GM13977 (cell line): ENCODE measurements at regions not wholly inside any gene's neighbourhood (a gene's known extent, or its start where the extent isn't known, plus 50 kb on each side); places are given as distances from the start of the nearest gene placed in this dataset.

Source experiments
- DNase-seq: peaks from one replicate; pipeline ENCODE4 v3.0.0; 2012; ENCODE audit warnings: low spot score
- CTCF ChIP-seq: IDR thresholded peaks from 2 replicates; pipeline ENCODE4 v1.5.1; 2012; ENCODE audit warnings: mild to moderate bottlenecking, control low read depth; ENCODE audit not compliant: insufficient read depth; ENCODE audit errors: extremely low read depth, missing control alignments
- in situ Hi-C: fragments of 300-500 bp; cut with MboI; formaldehyde crosslinking; loops from one replicate; pipeline ENCODE4 v1.12.0; 2022; ENCODE audit warnings: low sequenced_read_pairs, low pct_unique_long_range_greater_than_20kb, mixed read lengths, inconsistent platforms; ENCODE audit not compliant: unreplicated experiment

DNA sequence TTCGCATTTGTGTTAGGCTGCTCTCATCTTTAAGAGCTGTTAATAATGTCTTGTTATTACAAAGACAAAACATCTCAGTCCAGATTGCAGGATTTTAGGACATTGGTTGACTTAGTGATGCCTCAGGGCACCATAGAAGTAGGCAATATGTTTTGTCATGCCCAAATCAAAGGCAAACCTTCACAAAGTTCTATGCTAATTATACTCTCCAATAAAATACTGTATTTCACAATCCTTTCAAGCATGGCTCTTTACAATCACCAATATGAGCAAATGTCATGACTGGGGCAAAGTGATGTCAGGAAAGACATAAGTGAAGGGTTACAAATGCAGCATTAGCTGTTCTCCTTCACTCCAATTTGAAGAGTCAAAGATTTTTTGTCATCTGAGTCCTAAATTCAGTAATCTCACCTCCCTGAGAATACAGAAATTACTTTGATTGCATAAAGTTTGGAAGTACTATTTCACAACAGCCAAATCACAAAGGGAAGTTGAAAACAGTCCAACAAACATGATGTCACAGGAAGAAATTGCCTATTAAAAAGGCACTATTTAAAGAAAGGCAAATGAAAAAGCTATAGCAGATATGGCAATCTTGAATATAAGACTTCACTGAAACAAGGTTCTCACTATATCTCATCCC lies 303.2 kb downstream of the PRR16 start:
- in situ Hi-C loops = no loop called here
- no peak for DNase-seq
- no peak for TF ChIP-seq CTCF

- in situ Hi-C loops = no loop called here
- no peak for TF ChIP-seq CTCF
- DNase-seq = no peak
Measured at GRCh38 chr5:120769312-120769872, 305.3 kb downstream of the PRR16 start.

DNA sequence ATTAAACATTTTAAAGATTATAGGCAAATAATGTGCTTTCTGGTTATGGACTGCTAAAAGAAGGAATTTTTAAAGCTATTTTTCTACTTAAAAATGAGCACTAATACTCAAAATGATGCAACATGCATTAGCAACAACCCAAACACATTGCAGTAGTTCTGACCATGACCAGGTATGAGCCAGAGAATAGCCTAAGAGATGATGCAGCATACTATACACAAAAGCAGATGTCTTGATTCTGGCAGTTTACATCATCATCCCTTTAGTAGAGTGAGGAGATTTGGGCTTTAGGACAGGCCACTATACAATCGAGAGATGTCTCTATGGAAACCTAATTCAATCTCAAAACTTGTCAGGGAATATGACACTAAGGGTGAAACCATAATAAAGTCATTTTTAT lies 307.1 kb downstream of the PRR16 start:
- in situ Hi-C loops = no loop called here
- DNase-seq = no peak

GRCh38 chr5:120778491-120779484 lies 314.7 kb downstream of the PRR16 start:
- in situ Hi-C loops = no loop called here
- no peak for TF ChIP-seq CTCF
- DNase-seq = no peak

More for the DNA sequence above, 307.1 kb downstream of the PRR16 start:
- TF ChIP-seq CTCF = no peak

DNA sequence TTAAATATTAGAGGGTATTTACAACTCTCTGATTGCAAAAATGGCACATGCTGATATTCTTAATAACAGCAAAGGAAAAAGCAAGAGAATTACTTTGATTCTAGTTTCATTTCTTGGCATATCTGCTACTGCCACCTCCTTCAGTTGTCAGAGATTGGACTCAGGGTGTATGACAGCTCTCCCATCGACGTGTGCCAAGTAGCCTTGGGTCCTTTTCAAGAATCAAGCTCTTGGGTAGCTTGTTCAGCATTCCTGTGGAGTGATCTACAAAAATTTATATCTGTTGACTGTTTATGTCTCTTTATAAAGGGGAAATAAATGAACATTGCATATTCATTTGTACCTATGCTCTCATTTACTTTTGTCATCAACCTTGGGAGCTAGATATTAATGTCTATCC lies 315.6 kb downstream of the PRR16 start:
- in situ Hi-C loops = no loop called here
- DNase-seq = no peak
- no peak for TF ChIP-seq CTCF

DNA sequence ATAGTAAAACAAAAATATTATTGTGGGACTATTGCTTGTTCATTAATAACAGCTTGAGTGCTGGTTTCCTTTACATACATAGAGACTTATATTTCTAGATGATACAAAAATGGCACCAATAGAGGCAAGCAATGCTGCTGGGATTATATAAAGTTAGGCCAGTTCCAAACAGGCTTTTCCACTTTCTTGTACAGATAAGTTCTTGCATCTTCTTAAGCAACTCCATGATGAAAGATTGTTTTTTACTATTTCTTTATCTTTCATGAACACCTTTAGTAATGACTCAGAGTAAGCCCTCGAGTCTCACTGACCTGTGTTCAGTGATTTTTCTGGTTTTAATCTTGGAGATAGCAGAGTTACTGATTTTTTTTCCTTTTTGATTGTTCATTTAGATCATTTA lies 324.4 kb downstream of the PRR16 start:
- DNase-seq = no peak
- in situ Hi-C loops = no loop called here
- TF ChIP-seq CTCF = no peak
